GM21576 (cell line): ENCODE measurements at regions not wholly inside any gene's neighbourhood (a gene's known extent, or its start where the extent isn't known, plus 50 kb on each side); places are given as distances from the start of the nearest gene placed in this dataset.
"Not testable (repeated sequence)": the region's sequence is repeated elsewhere in the genome, so short reads cannot be mapped to it uniquely, and the experiment has no call there.

Source experiments
- ATAC-seq: cut with Tn5 transposase; IDR thresholded peaks from one replicate; pipeline ENCODE4 v1.9.1; 2021; ENCODE audit warnings: mild to moderate bottlenecking, moderate library complexity; ENCODE audit not compliant: unreplicated experiment

DNA sequence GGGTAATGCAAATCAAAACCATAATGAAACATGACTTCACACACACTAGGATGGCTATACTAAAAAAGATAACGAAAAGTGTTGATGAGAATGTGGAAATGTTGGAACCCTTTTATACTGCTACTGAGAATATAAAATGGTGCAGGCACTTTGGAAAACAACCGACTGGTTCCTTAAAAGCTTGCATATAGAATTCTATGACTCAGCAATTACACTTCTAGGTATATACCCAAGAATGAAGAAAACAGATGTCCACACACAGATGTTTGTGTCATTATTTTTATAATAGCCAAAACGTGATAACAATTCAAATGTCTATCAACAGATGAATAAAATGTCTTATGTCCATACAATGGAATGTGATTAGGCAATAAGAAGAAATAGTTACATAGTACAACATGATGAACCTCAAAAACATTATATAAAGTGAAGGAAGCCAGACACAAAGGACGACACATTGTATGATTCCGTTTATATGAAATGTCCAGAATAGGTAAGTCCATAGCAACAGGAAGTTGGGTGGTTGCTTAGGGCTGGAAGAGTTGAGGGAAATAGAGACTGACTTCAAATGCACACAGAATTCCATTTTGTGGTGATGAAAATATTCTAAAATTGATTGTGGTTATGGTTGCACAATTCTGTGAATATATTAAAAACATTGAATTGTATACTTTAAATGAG, 148.3 kb upstream of the PHYHIPL start:
- ATAC-seq = no peak

DNA sequence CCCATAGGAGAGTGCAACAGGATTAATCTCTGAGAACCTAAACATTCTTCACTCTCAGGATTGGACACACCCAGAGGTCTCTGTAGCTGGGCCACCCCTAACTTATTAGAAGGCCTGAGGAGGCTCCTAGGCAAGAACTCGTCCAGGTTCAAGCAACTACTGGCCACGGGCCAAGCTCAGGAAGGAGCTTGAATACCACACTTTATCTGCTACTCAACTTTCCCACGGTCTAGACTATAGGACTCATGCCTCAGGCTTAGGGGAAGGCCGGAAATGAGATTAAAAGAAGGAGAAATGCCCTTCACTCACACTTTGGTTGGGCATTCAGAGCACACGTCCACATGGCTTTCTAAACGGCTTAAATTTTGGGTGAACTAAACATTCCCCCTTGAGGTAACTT, 142.8 kb upstream of the PHYHIPL start:
- no peak for ATAC-seq

DNA sequence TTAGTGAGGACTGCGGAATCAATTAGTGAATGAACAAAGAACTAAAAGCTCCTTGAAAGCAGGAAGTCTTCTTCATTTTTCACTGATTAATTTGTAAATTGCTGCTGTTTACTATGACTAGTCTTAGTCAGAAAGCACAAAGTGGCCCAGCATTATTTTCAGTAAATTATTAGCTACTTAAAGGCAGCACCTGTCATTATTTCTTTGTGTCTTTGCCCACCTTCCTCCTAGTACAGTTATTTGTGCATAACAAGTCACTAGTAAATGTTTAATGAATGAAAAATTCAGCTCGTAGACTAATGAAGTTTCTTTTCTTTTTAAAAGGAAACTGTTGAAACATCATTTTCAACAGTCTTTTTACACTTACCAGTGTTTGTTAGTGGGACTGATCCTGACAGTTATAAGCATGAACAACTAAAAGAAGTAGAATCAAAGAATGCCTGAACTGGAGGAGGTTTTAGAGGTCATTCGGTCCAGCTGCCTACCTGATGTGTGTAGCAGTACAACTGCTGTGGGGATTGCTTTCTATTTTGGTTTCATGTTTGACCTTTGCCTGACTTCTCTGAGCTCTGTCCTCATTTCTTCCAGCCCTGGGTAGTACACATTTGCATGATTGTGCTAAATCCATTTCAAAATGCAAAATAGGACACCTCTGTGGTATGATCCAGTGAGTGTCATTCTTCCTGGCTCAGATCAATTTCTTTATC, 140.0 kb upstream of the PHYHIPL start:
- peak; percentile 94 for ATAC-seq

DNA sequence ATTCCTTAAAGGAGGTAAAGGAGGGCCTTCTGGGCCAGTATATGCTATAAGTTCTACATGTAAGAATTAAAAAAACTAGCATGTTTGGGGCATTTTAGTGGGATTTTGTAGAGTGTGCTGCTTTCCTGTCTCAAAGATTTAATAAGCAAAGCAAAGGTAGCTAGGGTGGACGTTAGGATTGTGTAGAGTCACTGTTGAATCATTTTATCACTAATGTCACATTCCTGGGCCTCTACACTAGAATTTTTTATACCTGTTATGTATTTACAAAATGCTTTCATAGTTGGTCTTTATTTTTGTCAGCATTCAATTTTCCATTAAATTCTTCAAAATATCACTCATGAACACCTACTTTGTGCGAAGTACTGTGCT, 139.4 kb upstream of the PHYHIPL start:
- ATAC-seq = no peak

- ATAC-seq = no peak
Observed at GRCh38 chr10:59037506-59037905, 138.9 kb upstream of the PHYHIPL start.

- not testable (repeated sequence) for ATAC-seq
Observed at GRCh38 chr10:59043358-59043757, 133.1 kb upstream of the PHYHIPL start.

DNA sequence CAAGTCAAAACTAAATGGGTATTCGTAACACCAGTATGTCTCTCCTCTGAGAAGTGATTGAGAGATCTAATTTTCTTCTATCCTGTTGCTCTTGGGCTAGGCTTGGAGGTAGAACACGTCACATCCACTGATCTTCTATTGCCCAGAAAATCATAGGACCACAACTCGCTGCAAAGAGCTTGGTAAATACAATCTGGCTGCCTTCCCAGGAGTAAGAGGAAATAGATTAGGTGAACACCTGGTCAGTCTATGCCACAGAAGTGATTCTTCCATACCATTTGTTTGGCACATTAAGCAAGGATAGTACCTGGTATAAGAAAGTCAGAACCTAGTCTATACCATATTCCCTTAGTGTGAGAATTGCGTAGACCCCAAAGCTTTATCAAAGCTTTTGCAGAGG, 129.3 kb upstream of the PHYHIPL start:
- no peak for ATAC-seq

GRCh38 chr10:59047957-59048618, 128.4 kb upstream of the PHYHIPL start:
- peak; percentile 96 for ATAC-seq

- ATAC-seq = not testable (repeated sequence)
Observed at GRCh38 chr10:59053502-59053901, 122.9 kb upstream of the PHYHIPL start.

GRCh38 chr10:59055045-59055444, 121.4 kb upstream of the PHYHIPL start:
- no peak for ATAC-seq

DNA sequence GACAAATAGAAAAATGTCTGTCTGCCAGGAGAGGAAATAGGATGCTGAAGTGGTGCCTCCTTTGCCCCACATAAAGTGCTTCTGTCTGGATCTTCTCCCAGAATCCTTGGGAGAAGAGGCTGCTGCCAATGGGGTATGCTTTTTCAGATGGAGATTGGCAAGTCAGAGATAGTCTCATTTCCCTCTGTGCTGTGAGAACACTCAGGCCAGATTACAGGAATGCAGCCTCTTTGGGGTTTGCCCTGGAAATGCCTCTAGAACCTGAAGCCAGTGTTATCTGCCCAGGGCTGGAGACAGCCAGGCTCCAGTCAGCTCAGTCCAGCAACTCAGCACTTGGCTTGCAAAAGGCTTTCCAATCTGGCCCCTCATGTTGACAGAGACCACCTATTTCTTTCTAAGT, 119.1 kb upstream of the PHYHIPL start:
- no peak for ATAC-seq

- ATAC-seq = peak; percentile 72
Observed at GRCh38 chr10:59060852-59061251, 115.6 kb upstream of the PHYHIPL start.

DNA sequence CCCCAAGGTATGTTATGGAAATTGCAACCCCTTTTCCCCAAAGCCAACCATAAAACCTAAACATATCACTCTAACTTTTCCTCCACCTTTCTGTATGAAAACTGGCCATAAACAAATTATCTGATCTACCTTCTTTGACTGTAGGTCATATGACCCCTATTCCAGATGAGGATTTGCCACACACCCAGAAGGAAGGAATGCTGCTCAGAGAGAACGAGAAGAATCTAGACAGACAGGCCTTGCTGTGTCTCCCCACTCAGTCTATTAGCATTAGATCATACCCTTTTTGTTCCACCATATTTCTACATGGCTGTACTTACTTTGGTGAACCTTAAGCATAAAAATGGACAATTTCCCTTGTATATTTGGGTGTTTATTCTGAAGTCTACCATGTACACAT, 113.0 kb upstream of the PHYHIPL start:
- ATAC-seq = no peak

- ATAC-seq = no peak
Observed at GRCh38 chr10:59064080-59064692, 112.3 kb upstream of the PHYHIPL start.

DNA sequence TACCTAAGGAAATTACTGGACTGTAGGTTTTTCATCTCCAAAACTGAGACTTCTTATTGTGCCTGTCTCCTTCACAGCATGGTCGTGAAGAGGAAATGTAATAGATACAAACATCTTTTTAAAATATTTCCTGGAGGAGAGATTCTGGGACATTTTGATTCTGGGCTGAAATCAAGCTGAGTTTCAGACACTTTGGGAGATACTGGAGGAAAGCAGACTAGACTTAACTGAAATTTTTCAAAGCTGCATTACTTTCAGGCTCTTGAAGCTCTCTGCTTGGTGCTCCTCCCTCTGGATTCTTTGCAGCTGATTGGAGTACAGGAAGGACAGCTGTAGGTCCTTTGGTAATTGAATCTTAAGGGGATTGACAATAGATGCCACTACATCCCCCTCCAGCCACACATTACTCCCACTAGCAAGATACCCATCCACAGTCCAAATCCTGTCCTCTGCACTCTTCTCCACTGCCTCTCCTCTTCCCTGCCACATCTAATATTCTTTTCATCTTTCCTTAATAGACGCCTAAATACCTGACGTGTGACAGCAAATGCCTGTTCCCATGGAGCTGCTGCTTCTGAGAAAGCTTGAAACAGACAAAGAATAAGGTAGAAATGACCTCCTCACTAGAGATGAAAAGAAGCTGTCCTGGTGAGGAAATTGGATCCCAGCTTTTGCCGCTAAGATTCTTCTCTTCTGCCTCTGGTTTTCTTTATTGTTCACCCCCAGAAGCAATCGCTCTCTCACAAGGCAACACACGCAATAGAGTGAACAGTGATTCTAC, 111.5 kb upstream of the PHYHIPL start:
- ATAC-seq = no peak

GRCh38 chr10:59068581-59069191, 107.8 kb upstream of the PHYHIPL start:
- ATAC-seq = no peak

- no peak for ATAC-seq
Observed at GRCh38 chr10:59072038-59072437, 104.4 kb upstream of the PHYHIPL start.

DNA sequence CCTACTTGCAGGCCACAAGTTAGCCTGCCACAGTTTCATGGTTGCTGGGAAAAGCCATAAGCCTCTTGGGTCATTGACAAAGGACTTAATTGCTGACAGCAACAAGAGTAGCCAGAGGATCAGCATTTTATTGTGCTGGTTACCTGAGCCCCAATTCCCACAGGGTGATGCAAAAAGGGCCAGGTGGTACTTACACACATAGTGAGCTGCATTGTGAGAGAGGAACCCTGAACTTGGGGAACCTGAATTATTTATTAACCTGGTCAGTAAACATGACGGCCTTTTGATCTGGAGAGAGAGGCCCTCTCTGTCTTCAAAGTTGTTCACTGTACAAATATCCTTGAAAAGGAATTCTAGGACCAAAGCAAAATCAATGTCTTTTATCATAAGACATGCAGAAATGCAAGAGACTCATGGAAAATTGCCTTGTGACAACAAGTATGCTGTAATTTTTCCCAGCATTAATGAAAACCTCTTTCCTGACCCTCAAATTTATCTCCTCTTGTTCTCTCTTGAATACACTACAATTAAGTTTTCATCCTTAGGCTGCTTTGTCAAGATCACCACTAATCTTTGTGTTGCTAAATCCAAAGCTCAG, 102.9 kb upstream of the PHYHIPL start:
- ATAC-seq = no peak

DNA sequence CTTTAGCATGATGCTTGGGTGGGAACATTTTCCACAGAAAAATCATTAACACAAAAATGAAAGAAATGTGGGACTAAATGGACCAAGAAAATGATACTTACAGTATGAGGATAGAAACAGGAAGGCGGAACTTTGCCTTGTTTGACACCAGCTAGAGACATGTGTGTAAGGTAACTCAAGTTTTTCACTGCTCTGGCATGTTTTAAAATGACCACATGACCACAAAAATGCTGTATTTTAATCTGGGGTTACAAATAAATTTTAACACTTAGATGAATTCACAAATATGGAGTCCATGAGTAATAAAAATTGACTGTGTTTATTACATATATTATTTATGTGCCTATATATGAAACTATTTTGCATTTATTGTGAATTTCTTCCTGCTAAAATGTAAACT, 100.9 kb upstream of the PHYHIPL start:
- no peak for ATAC-seq

- no peak for ATAC-seq
Observed at GRCh38 chr10:59077855-59078254, 98.6 kb upstream of the PHYHIPL start.
